DND-41 (cell line): ENCODE measurements at regions not wholly inside any gene's neighbourhood (a gene's known extent, or its start where the extent isn't known, plus 50 kb on each side); places are given as distances from the start of the nearest gene placed in this dataset.

Experiments
- ATAC-seq: fragments of 200-7000 bp; cut with Tn5 transposase; 3 replicates; pipeline ENCODE4 v1.9.1; 2021; ENCODE audit warnings: low read depth; ENCODE audit not compliant: insufficient read depth
- DNase-seq: peaks from one replicate; pipeline ENCODE4 v3.0.0-alpha.2; 2020
- H2AFZ ChIP-seq: 2 replicates; pipeline ENCODE4 v1.6.0; 2012; ENCODE audit warnings: low read depth, low read length
- H3K27ac ChIP-seq: 2 replicates; pipeline ENCODE4 v1.5.1; 2012; ENCODE audit warnings: low read length, inconsistent platforms
- H3K27me3 ChIP-seq: fragments of 200-600 bp; sonication (generic); 2 replicates; pipeline ENCODE4 v1.6.0; 2012; ENCODE audit warnings: low read length, mild to moderate bottlenecking, inconsistent platforms; ENCODE audit not compliant: insufficient read depth, poor library complexity
- H3K36me3 ChIP-seq: 2 replicates; pipeline ENCODE4 v1.5.1; 2012; ENCODE audit warnings: low read length, inconsistent platforms; ENCODE audit not compliant: insufficient read depth
- H3K4me1 ChIP-seq: 2 replicates; pipeline ENCODE4 v1.5.1; 2012; ENCODE audit warnings: mild to moderate bottlenecking, low read length; ENCODE audit not compliant: insufficient read depth
- H3K4me2 ChIP-seq: 2 replicates; pipeline ENCODE4 v1.6.0; 2012; ENCODE audit warnings: mild to moderate bottlenecking, moderate library complexity, low read length, inconsistent platforms; ENCODE audit not compliant: insufficient read depth
- H3K4me3 ChIP-seq, 2 experiments: fragments of 200-600 bp in 1 of 2; shearing (Covaris generic) in 1 of 2; 2 replicates each; pipeline ENCODE4 v1.5.1; 2012 to 2016; ENCODE audit warnings: inconsistent platforms in 2 of 2, low read length in 2 of 2, mild to moderate bottlenecking in 2 of 2, low read depth in 1 of 2, moderate library complexity in 1 of 2
- H3K79me2 ChIP-seq: 2 replicates; pipeline ENCODE4 v1.6.0; 2012; ENCODE audit warnings: low read length, inconsistent platforms; ENCODE audit not compliant: insufficient read depth
- H3K9ac ChIP-seq: 2 replicates; pipeline ENCODE4 v1.6.0; 2012; ENCODE audit warnings: low read depth, mild to moderate bottlenecking, inconsistent platforms, low read length, moderate library complexity
- H3K9me3 ChIP-seq: 2 replicates; pipeline ENCODE4 v1.5.1; 2012; ENCODE audit warnings: low read length, moderate library complexity, mild to moderate bottlenecking, inconsistent platforms; ENCODE audit not compliant: insufficient read depth, severe bottlenecking
- H4K20me1 ChIP-seq: 2 replicates; pipeline ENCODE4 v1.6.0; 2012; ENCODE audit warnings: low read length; ENCODE audit not compliant: insufficient read depth
- EZH2 ChIP-seq: IDR thresholded peaks from 3 replicates; pipeline ENCODE4 v1.6.1; 2012; ENCODE audit warnings: borderline replicate concordance, low read depth, mild to moderate bottlenecking, moderate library complexity, low read length, inconsistent platforms; ENCODE audit not compliant: severe bottlenecking
- TF ChIP-seq, protein P1 (sequence below): IDR thresholded peaks from 2 replicates; pipeline ENCODE4 v1.5.1; 2012; ENCODE audit warnings: borderline replicate concordance, low read length, moderate library complexity, mild to moderate bottlenecking; ENCODE audit not compliant: poor library complexity, severe bottlenecking; ENCODE audit errors: extremely low read depth

DNA sequence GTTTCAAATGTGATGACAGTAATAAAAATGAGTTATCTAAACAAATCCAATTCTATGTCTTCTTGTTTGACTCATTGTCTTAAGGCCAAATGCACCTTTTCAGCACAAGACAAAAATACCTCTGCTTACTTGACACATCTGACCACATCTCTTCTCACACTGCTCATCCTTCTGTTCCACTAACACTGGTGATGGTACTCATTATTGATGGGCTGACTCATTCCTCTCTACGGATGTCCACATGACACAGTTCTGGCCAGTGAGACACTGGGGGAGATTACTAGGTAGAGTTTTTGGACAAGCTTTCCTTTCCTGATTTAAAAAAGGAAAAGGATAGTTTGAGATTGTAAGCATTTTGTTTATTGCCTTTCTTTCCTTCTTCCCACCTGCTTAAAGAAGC lies 410.6 kb upstream of the THRB start:
- Histone ChIP-seq H3K4me2 (no peak overlapping the region), H3K9ac (no peak overlapping the region), H2AFZ (no peak overlapping the region), H3K4me1 (no peaks in the 10 kb centered on the region), H3K79me2 (no peaks in the 10 kb centered on the region), H3K9me3 (no peaks in the 10 kb centered on the region), H3K27me3 (no peaks in the 10 kb centered on the region), H3K4me3 (no peak overlapping the region), H3K27ac (no peak overlapping the region), H3K36me3 (no peaks in the 10 kb centered on the region), H4K20me1 (no peaks in the 10 kb centered on the region)
- TF ChIP-seq, protein P1, sequence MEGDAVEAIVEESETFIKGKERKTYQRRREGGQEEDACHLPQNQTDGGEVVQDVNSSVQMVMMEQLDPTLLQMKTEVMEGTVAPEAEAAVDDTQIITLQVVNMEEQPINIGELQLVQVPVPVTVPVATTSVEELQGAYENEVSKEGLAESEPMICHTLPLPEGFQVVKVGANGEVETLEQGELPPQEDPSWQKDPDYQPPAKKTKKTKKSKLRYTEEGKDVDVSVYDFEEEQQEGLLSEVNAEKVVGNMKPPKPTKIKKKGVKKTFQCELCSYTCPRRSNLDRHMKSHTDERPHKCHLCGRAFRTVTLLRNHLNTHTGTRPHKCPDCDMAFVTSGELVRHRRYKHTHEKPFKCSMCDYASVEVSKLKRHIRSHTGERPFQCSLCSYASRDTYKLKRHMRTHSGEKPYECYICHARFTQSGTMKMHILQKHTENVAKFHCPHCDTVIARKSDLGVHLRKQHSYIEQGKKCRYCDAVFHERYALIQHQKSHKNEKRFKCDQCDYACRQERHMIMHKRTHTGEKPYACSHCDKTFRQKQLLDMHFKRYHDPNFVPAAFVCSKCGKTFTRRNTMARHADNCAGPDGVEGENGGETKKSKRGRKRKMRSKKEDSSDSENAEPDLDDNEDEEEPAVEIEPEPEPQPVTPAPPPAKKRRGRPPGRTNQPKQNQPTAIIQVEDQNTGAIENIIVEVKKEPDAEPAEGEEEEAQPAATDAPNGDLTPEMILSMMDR: no peak
- no peak for TF ChIP-seq EZH2
- ATAC-seq (no peak), DNase-seq (no peak)

DNA sequence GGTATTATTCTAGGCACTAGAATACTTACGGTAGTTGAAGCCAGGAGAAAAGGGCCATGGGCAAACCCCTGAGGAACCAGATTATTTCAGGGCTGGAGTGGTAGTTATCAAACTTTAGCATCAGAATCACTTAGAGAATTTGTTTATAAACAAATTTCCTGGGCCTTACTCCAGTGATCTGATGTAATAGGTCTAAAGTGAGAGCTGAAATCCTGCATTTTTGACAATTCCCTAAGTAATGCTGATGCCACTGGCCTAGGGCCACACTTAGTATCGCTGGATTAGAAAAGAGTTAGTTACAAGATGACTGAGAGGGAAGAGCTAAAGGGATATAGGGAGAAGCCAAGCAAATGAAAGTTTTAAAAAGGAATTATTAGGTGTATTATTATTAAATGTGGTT lies 412.5 kb upstream of the THRB start:
- no peak overlapping the region for H3K4me3 ChIP-seq
- H3K4me1 ChIP-seq: no peaks in the 10 kb centered on the region
- no peaks in the 10 kb centered on the region for H3K79me2 ChIP-seq
- H4K20me1 ChIP-seq: no peaks in the 10 kb centered on the region
- no peak overlapping the region for H3K4me2 ChIP-seq
- ATAC-seq: no peak
- no peaks in the 10 kb centered on the region for H3K36me3 ChIP-seq
- TF ChIP-seq EZH2: no peak
- TF ChIP-seq, protein P1: no peak
- H3K9ac ChIP-seq: no peak overlapping the region
- H3K27me3 ChIP-seq: no peaks in the 10 kb centered on the region
- no peaks in the 10 kb centered on the region for H3K9me3 ChIP-seq
- no peak overlapping the region for H2AFZ ChIP-seq
- H3K27ac ChIP-seq: no peak overlapping the region
- DNase-seq: no peak

DNA sequence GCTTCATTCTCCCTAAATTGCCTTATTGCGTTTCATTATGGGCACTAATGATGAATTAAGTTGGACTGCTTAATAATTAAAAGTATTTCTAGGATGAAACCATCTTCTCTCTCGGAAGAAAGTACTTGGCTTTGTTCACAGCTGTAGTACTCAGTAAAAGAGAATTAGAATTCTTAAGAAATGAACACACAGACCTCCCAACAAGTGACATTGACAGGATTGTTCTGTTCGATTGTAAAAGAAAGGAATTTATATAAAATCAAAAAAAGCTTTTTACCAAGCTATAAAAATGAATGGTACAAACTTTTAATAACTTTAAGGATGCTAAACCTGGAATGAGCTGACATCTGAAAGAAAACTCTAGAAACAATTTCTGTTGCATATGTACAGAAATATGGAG lies 416.4 kb upstream of the THRB start:
- no peak overlapping the region for H2AFZ ChIP-seq
- H4K20me1 ChIP-seq: no peaks in the 10 kb centered on the region
- no peak overlapping the region for H3K27ac ChIP-seq
- no peak overlapping the region for H3K9ac ChIP-seq
- no peak overlapping the region for H3K4me3 ChIP-seq
- H3K4me1 ChIP-seq: no peaks in the 10 kb centered on the region
- H3K79me2 ChIP-seq: no peaks in the 10 kb centered on the region
- no peak for DNase-seq
- TF ChIP-seq EZH2: no peak
- TF ChIP-seq, protein P1: no peak
- no peak for ATAC-seq
- H3K9me3 ChIP-seq: no peaks in the 10 kb centered on the region
- no peaks in the 10 kb centered on the region for H3K36me3 ChIP-seq
- no peak overlapping the region for H3K4me2 ChIP-seq
- no peaks in the 10 kb centered on the region for H3K27me3 ChIP-seq

DNA sequence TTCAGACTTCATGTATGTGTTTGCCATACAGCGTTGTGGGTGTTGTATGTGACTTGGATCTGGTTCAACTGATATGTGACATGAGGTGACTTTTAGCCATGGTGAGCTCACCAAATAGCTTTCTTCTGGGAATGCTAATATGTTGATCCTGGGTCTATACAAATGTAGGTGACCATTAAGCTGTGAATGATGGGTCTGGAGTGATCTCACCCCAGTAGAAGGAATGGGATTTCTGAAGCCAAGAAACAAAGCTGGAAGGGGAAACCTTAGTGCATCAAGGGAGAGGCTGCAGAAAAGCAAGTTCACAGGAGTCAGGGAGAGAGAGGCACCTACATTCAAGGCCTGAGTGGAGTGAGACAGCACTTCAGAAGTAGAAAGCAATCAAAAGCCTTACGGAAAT lies 421.0 kb upstream of the THRB start:
- Histone ChIP-seq H3K9ac (no peak overlapping the region), H3K36me3 (no peaks in the 10 kb centered on the region), H3K4me1 (no peaks in the 10 kb centered on the region), H3K4me2 (no peak overlapping the region), H3K27ac (no peak overlapping the region), H3K9me3 (no peaks in the 10 kb centered on the region), H3K79me2 (no peaks in the 10 kb centered on the region), H2AFZ (no peak overlapping the region), H3K4me3 (no peak overlapping the region), H3K27me3 (no peaks in the 10 kb centered on the region), H4K20me1 (no peaks in the 10 kb centered on the region)
- TF ChIP-seq, protein P1: no peak
- TF ChIP-seq EZH2: no peak
- no peak for ATAC-seq
- no peak for DNase-seq
